ENCODE measurements at regions not wholly inside any gene's neighbourhood (a gene's known extent, or its start where the extent isn't known, plus 50 kb on each side); places are given as distances from the start of the nearest gene placed in this dataset.
A peak's percentile ranks its signal among the peaks of the same experiment; 100 is the strongest.
"Not testable (repeated sequence)": the region's sequence is repeated elsewhere in the genome, so short reads cannot be mapped to it uniquely, and the experiment has no call there.

DNA sequence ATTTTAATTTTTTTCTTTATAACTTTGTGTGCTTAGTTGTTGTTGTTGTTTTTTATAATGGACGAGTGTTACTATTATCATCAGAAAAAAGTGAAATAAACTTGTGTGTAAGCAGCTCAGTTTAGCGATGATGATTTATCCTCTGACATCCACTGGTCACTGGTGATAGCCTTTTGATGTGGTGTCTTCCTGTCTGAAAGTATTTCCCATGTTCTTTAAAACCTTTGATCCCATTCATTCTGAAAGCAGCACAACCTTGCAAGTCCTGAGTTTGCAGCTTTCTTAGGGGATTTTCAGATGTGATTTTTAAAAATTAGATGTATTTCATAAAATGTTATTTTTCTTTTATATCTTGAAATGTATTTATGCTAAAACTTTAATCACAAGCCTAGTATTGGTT is 85.9 kb upstream of the ZPLD1 start:
- DNase-seq = no peak

DNA sequence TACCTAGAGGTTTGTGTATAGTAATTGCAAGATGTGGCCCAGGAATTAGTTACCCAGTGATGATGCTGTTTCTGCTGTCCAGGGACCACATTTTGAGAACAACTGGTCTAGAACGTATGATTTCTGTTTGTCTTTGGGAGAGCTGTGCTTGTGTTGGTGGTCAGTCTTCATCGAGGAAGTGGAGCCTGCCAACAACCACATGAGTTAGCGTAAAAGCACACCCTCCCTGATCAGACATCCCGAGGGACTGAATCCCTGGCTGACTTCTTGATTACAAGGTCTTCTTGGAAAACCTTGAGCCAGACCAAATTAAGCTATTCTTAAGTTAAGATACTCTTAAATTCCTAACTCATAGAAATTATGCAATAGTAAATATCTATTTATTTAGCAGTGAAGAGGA is 81.7 kb upstream of the ZPLD1 start:
- DNase-seq = no peak

- DNase-seq = peak in 1 of 3 donors; percentile 2
Observed at GRCh38 chr3:102353805-102354204, 81.0 kb upstream of the ZPLD1 start.

DNA sequence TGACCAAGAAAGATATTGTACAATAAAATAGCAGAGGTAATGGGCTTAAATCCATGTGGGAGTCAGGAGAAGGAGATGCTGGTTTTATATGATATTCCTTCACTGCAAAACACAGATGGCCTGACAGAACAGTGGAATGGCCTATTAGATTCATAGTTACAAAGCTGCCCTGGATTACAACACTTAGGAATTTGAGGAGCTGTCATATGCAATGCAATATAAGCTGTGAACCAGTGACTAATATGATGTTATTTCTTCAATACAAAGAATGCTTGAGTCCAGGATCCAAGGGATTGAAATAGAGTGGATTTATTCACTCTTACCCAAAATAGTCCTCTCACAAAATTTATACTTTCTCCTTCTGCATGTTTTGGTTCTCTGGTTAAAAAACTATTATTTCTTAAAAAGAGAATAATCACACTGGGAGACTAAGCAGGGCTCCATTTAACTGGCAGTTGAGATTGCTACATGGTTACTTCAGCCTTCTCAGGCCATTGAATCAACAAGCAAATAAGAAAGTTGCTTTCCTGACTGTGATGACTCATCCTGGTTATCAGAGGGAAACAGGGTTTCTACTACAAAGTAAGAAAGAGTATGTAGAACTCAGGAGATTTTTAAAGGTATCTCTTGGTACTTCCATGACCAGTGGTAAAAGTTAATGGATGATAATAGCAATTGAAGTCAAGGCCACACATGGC is 79.8 kb upstream of the ZPLD1 start:
- DNase-seq = peak in 1 of 3 donors; percentile 6

DNA sequence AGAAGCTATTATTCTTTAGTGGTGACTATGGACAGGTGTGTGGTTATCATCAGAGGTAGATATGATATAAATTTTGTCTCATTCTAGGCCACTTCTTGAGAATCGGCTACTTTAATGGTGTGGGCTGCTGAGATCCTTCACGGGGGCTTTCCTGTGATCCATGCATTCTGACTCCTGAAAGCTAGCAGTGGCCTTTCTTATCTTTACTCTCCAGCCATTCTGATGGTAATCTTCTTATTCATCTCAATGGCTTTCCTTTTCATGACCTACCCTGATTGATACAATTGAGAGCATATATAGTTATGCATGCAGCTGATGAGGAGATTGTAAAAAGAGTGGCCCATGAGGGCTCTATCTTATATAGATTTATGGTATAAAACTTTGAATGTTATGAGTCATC is 78.3 kb upstream of the ZPLD1 start:
- DNase-seq = no peak

- not testable (repeated sequence) for DNase-seq
Observed at GRCh38 chr3:102357313-102357712, 77.5 kb upstream of the ZPLD1 start.

DNA sequence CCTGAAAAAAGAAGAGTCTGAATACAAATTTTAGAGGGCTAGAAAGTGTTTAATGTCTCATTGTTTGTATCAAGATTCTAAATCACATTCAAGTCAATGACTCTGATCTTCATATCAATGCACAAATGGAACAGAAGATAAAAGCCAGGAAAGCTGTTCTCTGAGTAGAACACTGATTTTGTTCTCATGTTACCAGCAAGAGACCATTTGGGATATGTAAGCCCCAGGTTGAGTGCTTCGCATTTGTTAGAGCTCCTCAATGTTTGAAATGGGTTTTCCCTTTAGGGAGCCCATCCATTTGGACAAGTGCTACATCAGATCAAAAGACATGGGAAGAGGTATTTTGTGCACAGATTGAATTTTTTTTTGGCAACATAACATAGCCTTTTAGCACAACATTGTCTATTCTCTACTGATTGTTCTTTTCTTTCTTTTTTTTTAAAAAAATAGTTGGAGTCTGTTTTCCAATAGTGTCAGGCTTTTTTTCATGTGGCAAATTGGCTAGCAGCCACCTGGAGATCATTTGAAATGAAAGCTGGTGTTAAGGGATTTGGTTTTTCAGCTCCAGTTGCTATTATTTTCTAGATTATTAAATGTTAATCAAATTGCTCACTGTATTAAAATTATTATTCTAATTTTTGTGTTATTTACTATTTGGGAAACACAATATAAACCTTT is 74.5 kb upstream of the ZPLD1 start:
- no peak for DNase-seq

- DNase-seq = no peak
Observed at GRCh38 chr3:102361101-102361500, 73.7 kb upstream of the ZPLD1 start.

GRCh38 chr3:102366116-102366515 is 68.7 kb upstream of the ZPLD1 start:
- not testable (repeated sequence) for DNase-seq

DNA sequence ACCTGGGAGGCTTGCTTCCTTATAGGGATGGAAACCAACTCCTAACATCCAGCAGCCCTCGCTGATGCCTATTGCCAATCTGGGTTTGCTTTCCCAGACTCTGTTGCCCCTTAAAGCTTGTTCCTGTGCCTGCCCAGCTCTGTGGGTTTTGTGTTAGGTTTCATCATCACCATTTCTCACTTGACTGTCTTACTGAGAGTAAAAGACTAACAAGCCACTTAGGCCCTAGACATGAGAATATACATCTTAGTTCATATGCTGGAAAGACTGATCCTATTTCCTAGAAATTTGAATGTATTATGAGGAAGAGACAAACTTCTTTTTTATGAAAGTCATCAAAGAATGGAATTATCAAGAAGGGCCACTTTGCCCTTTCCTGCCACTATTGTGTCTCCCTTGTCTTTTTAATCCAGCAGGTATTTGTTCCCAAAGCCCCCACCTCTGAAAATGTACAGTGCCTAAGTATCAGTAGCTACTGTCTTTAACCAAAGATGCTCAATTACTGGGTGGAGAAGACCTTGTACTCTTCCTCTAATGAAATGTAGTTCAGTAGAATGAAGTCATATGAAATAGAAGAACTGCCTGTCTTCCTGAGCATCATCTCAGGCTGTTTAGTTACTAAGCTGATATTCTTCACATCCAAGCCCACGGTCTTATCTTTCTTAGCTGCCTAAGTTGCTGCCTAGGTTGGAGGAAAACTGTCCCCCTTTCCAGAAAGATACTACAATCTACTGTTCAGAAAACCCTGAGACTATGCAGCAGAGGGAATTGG is 59.8 kb upstream of the ZPLD1 start:
- no peak for DNase-seq

DNA sequence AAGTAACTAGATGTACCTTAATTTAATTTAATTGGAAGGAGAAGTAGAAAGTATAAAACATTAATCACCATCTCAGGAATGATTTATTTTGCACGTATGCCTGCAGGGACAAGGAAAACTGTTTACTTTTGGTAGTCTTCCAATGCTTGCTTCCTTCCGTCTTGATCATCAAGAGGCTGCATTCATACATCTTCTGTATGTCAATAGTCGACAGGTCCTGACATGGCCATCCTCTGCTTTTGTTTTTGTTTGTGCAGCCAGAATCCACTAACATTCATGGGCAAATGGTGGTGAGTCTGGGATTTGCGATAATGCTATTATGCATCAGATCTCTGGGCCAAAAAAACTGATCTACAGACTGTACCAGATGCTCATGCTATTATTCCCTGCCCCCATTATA is 56.6 kb upstream of the ZPLD1 start:
- no peak for DNase-seq

GRCh38 chr3:102382201-102382600 is 52.6 kb upstream of the ZPLD1 start:
- DNase-seq = not testable (repeated sequence)
